Retinal pigment epithelial cell (primary cell): ENCODE measurements at regions not wholly inside any gene's neighbourhood (a gene's known extent, or its start where the extent isn't known, plus 50 kb on each side); places are given as distances from the start of the nearest gene placed in this dataset.

ENCODE experiments used
- DNase-seq: peaks from one replicate; pipeline ENCODE4 v3.0.0-alpha.2; 2010; ENCODE audit warnings: low read depth
- H3K4me3 ChIP-seq: 2 replicates; pipeline ENCODE4 v1.5.1; 2011; ENCODE audit warnings: mild to moderate bottlenecking, low read length, control low read depth, moderate library complexity
- CTCF ChIP-seq: conservative IDR thresholded peaks from 2 replicates; pipeline ENCODE4 v1.5.1; 2011; ENCODE audit warnings: low read depth, low read length, control low read depth, inconsistent platforms

GRCh38 chr13:55613429-55614187, 1527.1 kb upstream of the PRR20A start:
- DNase-seq, result no peak
- no peak overlapping the region for H3K4me3 ChIP-seq
- no peak for TF ChIP-seq CTCF

- no peak overlapping the region for H3K4me3 ChIP-seq
- no peak for TF ChIP-seq CTCF
- no peak for DNase-seq
These were observed 1525.6 kb upstream of the PRR20A start for GRCh38 chr13:55615081-55615480.

GRCh38 chr13:55617241-55617640, 1523.5 kb upstream of the PRR20A start:
- DNase-seq, result no peak
- no peak overlapping the region for H3K4me3 ChIP-seq
- no peak for TF ChIP-seq CTCF

- TF ChIP-seq CTCF, result no peak
- no peak overlapping the region for H3K4me3 ChIP-seq
- no peak for DNase-seq
These were observed 1513.5 kb upstream of the PRR20A start for GRCh38 chr13:55627221-55627620.

- TF ChIP-seq CTCF, result no peak
- no peak for DNase-seq
- H3K4me3 ChIP-seq, result no peak overlapping the region
These were observed 1508.3 kb upstream of the PRR20A start for GRCh38 chr13:55632402-55632801.

GRCh38 chr13:55649485-55649884, 1491.2 kb upstream of the PRR20A start:
- DNase-seq, result no peak
- no peak overlapping the region for H3K4me3 ChIP-seq
- TF ChIP-seq CTCF, result no peak

GRCh38 chr13:55652657-55653056, 1488.1 kb upstream of the PRR20A start:
- TF ChIP-seq CTCF, result no peak
- no peak for DNase-seq
- H3K4me3 ChIP-seq, result no peak overlapping the region
